ENCODE measurements at regions not wholly inside any gene's neighbourhood (a gene's known extent, or its start where the extent isn't known, plus 50 kb on each side); places are given as distances from the start of the nearest gene placed in this dataset.
"Not testable (repeated sequence)": the region's sequence is repeated elsewhere in the genome, so short reads cannot be mapped to it uniquely, and the experiment has no call there.

GRCh38 chr2:212882626-212883025 lies 268.8 kb downstream of the IKZF2 start:
- ChIA-PET CTCF (no interaction called here), POLR2A (ENCODE audit: unreplicated experiment) (no interaction called here)
- H3K36me3 ChIP-seq (ENCODE audit: low read depth, low read length), result no peaks in the 10 kb centered on the region
- no TSS peak for BruUV-seq (replicated peaks)
- intact Hi-C loops (cut with micrococcal nuclease), result no loop called here
- H3K4me1 ChIP-seq (ENCODE audit: insufficient read depth, low read length), result no peaks in the 10 kb centered on the region
- no peaks in the 10 kb centered on the region for H3K27me3 ChIP-seq (ENCODE audit: low read length)
- H4K20me1 ChIP-seq (ENCODE audit: low read length), result no peaks in the 10 kb centered on the region
- H3K4me2 ChIP-seq (ENCODE audit: low read length), result no peak overlapping the region
- ATAC-seq (no peak), DNase-seq (no peak)
- H3F3A ChIP-seq (ENCODE audit: low read length, unreplicated experiment), result no peaks in the 10 kb centered on the region
- no peaks in the 10 kb centered on the region for H3K9me2 ChIP-seq (replicated peaks; ENCODE audit: low read length)
- H3K9ac ChIP-seq (ENCODE audit: low read length), result no peak overlapping the region
- no peak for TF ChIP-seq CTCF (conservative IDR thresholded peaks at IDR 0.05; ENCODE audit: low read depth, low read length)
- no peak for TF ChIP-seq EZH2phosphoT487 (IDR thresholded peaks at IDR 0.05; ENCODE audit: borderline replicate concordance, low read length)
- no peak for TF ChIP-seq EZH2 (IDR thresholded peaks at IDR 0.05; ENCODE audit: low read length, unreplicated experiment)
- H3K79me2 ChIP-seq (ENCODE audit: low read length), result no peaks in the 10 kb centered on the region
- no peaks in the 10 kb centered on the region for H3K9me3 ChIP-seq (ENCODE audit: low read length)
- no peak overlapping the region for H3K4me3 ChIP-seq (ENCODE audit: low read length)
- no peak overlapping the region for H2AFZ ChIP-seq (ENCODE audit: low read length)
- no peak overlapping the region for H3K27ac ChIP-seq (ENCODE audit: low read length)

- BruUV-seq (replicated peaks); intact Hi-C loops (cut with micrococcal nuclease); H3K9me2 ChIP-seq (replicated peaks; ENCODE audit: low read length); H3K36me3 ChIP-seq (ENCODE audit: low read depth, low read length); H3K4me3 ChIP-seq (ENCODE audit: low read length); ATAC-seq; DNase-seq; H3K4me1 ChIP-seq (ENCODE audit: insufficient read depth, low read length); CTCF ChIA-PET; H3K9ac ChIP-seq (ENCODE audit: low read length); H2AFZ ChIP-seq (ENCODE audit: low read length); H3K27ac ChIP-seq (ENCODE audit: low read length); H3K4me2 ChIP-seq (ENCODE audit: low read length); H3K9me3 ChIP-seq (ENCODE audit: low read length); H3K79me2 ChIP-seq (ENCODE audit: low read length); H3K27me3 ChIP-seq (ENCODE audit: low read length); H4K20me1 ChIP-seq (ENCODE audit: low read length); H3F3A ChIP-seq (ENCODE audit: low read length, unreplicated experiment); POLR2A ChIA-PET (ENCODE audit: unreplicated experiment): not testable (repeated sequence)
These were observed 274.9 kb downstream of the IKZF2 start for GRCh38 chr2:212876556-212876955.

GRCh38 chr2:212875950-212876349 lies 275.5 kb downstream of the IKZF2 start:
- H3F3A ChIP-seq (ENCODE audit: low read length, unreplicated experiment); H3K9me3 ChIP-seq (ENCODE audit: low read length); H3K79me2 ChIP-seq (ENCODE audit: low read length); H3K9me2 ChIP-seq (replicated peaks; ENCODE audit: low read length); DNase-seq; ATAC-seq; H2AFZ ChIP-seq (ENCODE audit: low read length); H3K4me2 ChIP-seq (ENCODE audit: low read length); CTCF ChIA-PET; H3K9ac ChIP-seq (ENCODE audit: low read length); H3K27me3 ChIP-seq (ENCODE audit: low read length); POLR2A ChIA-PET (ENCODE audit: unreplicated experiment); H3K4me3 ChIP-seq (ENCODE audit: low read length); H4K20me1 ChIP-seq (ENCODE audit: low read length); H3K27ac ChIP-seq (ENCODE audit: low read length); H3K36me3 ChIP-seq (ENCODE audit: low read depth, low read length); H3K4me1 ChIP-seq (ENCODE audit: insufficient read depth, low read length); intact Hi-C loops (cut with micrococcal nuclease); BruUV-seq (replicated peaks): not testable (repeated sequence)

- no peaks in the 10 kb centered on the region for H3F3A ChIP-seq (ENCODE audit: low read length, unreplicated experiment)
- intact Hi-C loops (cut with micrococcal nuclease), result no loop called here
- no peaks in the 10 kb centered on the region for H4K20me1 ChIP-seq (ENCODE audit: low read length)
- no peak overlapping the region for H2AFZ ChIP-seq (ENCODE audit: low read length)
- DNase-seq (no peak), ATAC-seq (no peak)
- no peaks in the 10 kb centered on the region for H3K36me3 ChIP-seq (ENCODE audit: low read depth, low read length)
- H3K27me3 ChIP-seq (ENCODE audit: low read length), result no peaks in the 10 kb centered on the region
- H3K4me3 ChIP-seq (ENCODE audit: low read length), result no peak overlapping the region
- TF ChIP-seq EZH2 (IDR thresholded peaks at IDR 0.05; ENCODE audit: low read length, unreplicated experiment) (no peak), CTCF (conservative IDR thresholded peaks at IDR 0.05; ENCODE audit: low read depth, low read length) (no peak), EZH2phosphoT487 (IDR thresholded peaks at IDR 0.05; ENCODE audit: borderline replicate concordance, low read length) (no peak)
- no TSS peak for BruUV-seq (replicated peaks)
- H3K9me2 ChIP-seq (replicated peaks; ENCODE audit: low read length), result no peaks in the 10 kb centered on the region
- no peaks in the 10 kb centered on the region for H3K79me2 ChIP-seq (ENCODE audit: low read length)
- H3K4me2 ChIP-seq (ENCODE audit: low read length), result no peak overlapping the region
- CTCF ChIA-PET, result no interaction called here
- no peak overlapping the region for H3K27ac ChIP-seq (ENCODE audit: low read length)
- POLR2A ChIA-PET (ENCODE audit: unreplicated experiment), result no interaction called here
- no peaks in the 10 kb centered on the region for H3K9me3 ChIP-seq (ENCODE audit: low read length)
- H3K4me1 ChIP-seq (ENCODE audit: insufficient read depth, low read length), result no peaks in the 10 kb centered on the region
- no peak overlapping the region for H3K9ac ChIP-seq (ENCODE audit: low read length)
These were observed 278.2 kb downstream of the IKZF2 start for GRCh38 chr2:212873256-212873655.

Measured in PC-3 (cell line).